Lower leg skin (tissue), 3 donors: ENCODE measurements at regions not wholly inside any gene's neighbourhood (a gene's known extent, or its start where the extent isn't known, plus 50 kb on each side); places are given as distances from the start of the nearest gene placed in this dataset.

Experiments
- POLR2A ChIP-seq, 2 donors: fragments of 450-650 bp; IDR thresholded peaks; one replicate each; pipeline ENCODE4 v1.6.1; 2016 to 2017; ENCODE audit warnings: antibody characterized with exemption in 2 of 2, mild to moderate bottlenecking in 1 of 2, moderate library complexity in 1 of 2
- TF ChIP-seq, protein P1 (sequence below), 3 donors: fragments of 450-650 bp; IDR thresholded peaks; one replicate each; pipeline ENCODE4 v1.5.1; 2016; ENCODE audit warnings: antibody characterized with exemption in 3 of 3, mild to moderate bottlenecking in 3 of 3, moderate library complexity in 2 of 3

- TF ChIP-seq, protein P1, sequence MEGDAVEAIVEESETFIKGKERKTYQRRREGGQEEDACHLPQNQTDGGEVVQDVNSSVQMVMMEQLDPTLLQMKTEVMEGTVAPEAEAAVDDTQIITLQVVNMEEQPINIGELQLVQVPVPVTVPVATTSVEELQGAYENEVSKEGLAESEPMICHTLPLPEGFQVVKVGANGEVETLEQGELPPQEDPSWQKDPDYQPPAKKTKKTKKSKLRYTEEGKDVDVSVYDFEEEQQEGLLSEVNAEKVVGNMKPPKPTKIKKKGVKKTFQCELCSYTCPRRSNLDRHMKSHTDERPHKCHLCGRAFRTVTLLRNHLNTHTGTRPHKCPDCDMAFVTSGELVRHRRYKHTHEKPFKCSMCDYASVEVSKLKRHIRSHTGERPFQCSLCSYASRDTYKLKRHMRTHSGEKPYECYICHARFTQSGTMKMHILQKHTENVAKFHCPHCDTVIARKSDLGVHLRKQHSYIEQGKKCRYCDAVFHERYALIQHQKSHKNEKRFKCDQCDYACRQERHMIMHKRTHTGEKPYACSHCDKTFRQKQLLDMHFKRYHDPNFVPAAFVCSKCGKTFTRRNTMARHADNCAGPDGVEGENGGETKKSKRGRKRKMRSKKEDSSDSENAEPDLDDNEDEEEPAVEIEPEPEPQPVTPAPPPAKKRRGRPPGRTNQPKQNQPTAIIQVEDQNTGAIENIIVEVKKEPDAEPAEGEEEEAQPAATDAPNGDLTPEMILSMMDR (IDR thresholded peaks at IDR 0.05) = no peak
- no peak for TF ChIP-seq POLR2A (IDR thresholded peaks at IDR 0.05)
These were observed 214.2 kb downstream of the SUDS3 start for GRCh38 chr12:118590406-118591150.
